Spleen (tissue), 7 donors: ENCODE measurements at regions not wholly inside any gene's neighbourhood (a gene's known extent, or its start where the extent isn't known, plus 50 kb on each side); places are given as distances from the start of the nearest gene placed in this dataset.

Experiments
- CTCF ChIP-seq, 11 experiments: fragments of 200-600 bp in 7 of 11; fragments of 450-650 bp in 4 of 11; sonication (generic) in 4 of 11; IDR thresholded peaks in 8 of 11; conservative IDR thresholded peaks in 3 of 11; 1 replicate in 7 of 11; 2 replicates in 4 of 11; pipeline versions ENCODE4 v1.4.0 to v1.8.0; 2016 to 2021; ENCODE audit warnings: antibody characterized with exemption in 11 of 11, inconsistent platforms in 4 of 11, mild to moderate bottlenecking in 1 of 11
- POLR2A ChIP-seq, 3 donors: fragments of 450-650 bp; IDR thresholded peaks; one replicate each; pipeline ENCODE4 v1.5.1; 2017; ENCODE audit warnings: antibody characterized with exemption in 3 of 3, mild to moderate bottlenecking in 1 of 3
- donor health status: DM: no; HTN: no; CAD: no; lungs with moderate emphysema.
- donor health status: DM: no; HTN: no; CAD: no.
- donor health status: DM: no; HTN: no; CAD: no.

- TF ChIP-seq POLR2A (IDR thresholded peaks at IDR 0.05), result no peak
- TF ChIP-seq CTCF (IDR thresholded peaks at IDR 0.05 in 8 of 11, conservative IDR thresholded peaks at IDR 0.05 in 3 of 11), result no peak
Measured at GRCh38 chr2:120979398-120979797, 243.7 kb downstream of the GLI2 start.
